ENCODE measurements at regions not wholly inside any gene's neighbourhood (a gene's known extent, or its start where the extent isn't known, plus 50 kb on each side); places are given as distances from the start of the nearest gene placed in this dataset.

- TF ChIP-seq CTCF (IDR thresholded peaks at IDR 0.05; ENCODE audit: unreplicated experiment) = no peak
- intact Hi-C loops (cut with micrococcal nuclease; ENCODE audit: unreplicated experiment) = no loop called here
- H3K4me1 Mint-ChIP-seq (ENCODE audit: low read depth, unreplicated experiment) = peaks cover 14% of the 10 kb centered on the region
- H3K27ac Mint-ChIP-seq (ENCODE audit: unreplicated experiment) = no peak overlapping the region
- no peaks in the 10 kb centered on the region for H3K36me3 Mint-ChIP-seq (ENCODE audit: insufficient read depth, unreplicated experiment)
- no TSS peak for BruUV-seq (replicated peaks)
- H3K27me3 Mint-ChIP-seq (ENCODE audit: unreplicated experiment) = no peaks in the 10 kb centered on the region
- CTCF ChIA-PET = interaction anchor here (0.6 to 0.7 kb wide), 2 partner anchors 102 to 240 kb away, joined by 3 to 5 read pairs; no protein-coding TSS in a partner anchor
- no peak overlapping the region for H3K4me3 Mint-ChIP-seq (ENCODE audit: low read depth, unreplicated experiment)
- H3K9me3 Mint-ChIP-seq (ENCODE audit: low read depth, unreplicated experiment) = no peaks in the 10 kb centered on the region
- DNase-seq = peak; percentile 55
These were observed 74.4 kb upstream of the TCF7L2 start for GRCh38 chr10:112875476-112876267.

- TF ChIP-seq CTCF (IDR thresholded peaks at IDR 0.05; ENCODE audit: unreplicated experiment) = no peak
- Mint-ChIP-seq H3K9me3 (ENCODE audit: low read depth, unreplicated experiment) (no peaks in the 10 kb centered on the region), H3K4me3 (ENCODE audit: low read depth, unreplicated experiment) (no peak overlapping the region), H3K27me3 (ENCODE audit: unreplicated experiment) (no peaks in the 10 kb centered on the region), H3K27ac (ENCODE audit: unreplicated experiment) (no peak overlapping the region), H3K4me1 (ENCODE audit: low read depth, unreplicated experiment) (peaks cover 11% of the 10 kb centered on the region), H3K36me3 (ENCODE audit: insufficient read depth, unreplicated experiment) (no peaks in the 10 kb centered on the region)
- CTCF ChIA-PET = no interaction called here
- no TSS peak for BruUV-seq (replicated peaks)
- DNase-seq = no peak
- intact Hi-C loops (cut with micrococcal nuclease; ENCODE audit: unreplicated experiment) = no loop called here
These were observed 69.2 kb upstream of the TCF7L2 start for GRCh38 chr10:112880633-112881530.

- BruUV-seq (replicated peaks) = no TSS peak
- Mint-ChIP-seq H3K9me3 (ENCODE audit: low read depth, unreplicated experiment) (no peaks in the 10 kb centered on the region), H3K4me1 (ENCODE audit: low read depth, unreplicated experiment) (peaks cover 9% of the 10 kb centered on the region), H3K27ac (ENCODE audit: unreplicated experiment) (no peak overlapping the region), H3K36me3 (ENCODE audit: insufficient read depth, unreplicated experiment) (no peaks in the 10 kb centered on the region), H3K4me3 (ENCODE audit: low read depth, unreplicated experiment) (no peak overlapping the region), H3K27me3 (ENCODE audit: unreplicated experiment) (no peaks in the 10 kb centered on the region)
- DNase-seq = no peak
- TF ChIP-seq CTCF (IDR thresholded peaks at IDR 0.05; ENCODE audit: unreplicated experiment) = no peak
- intact Hi-C loops (cut with micrococcal nuclease; ENCODE audit: unreplicated experiment) = no loop called here
- CTCF ChIA-PET = interaction anchor here (0.8 kb wide), 1 partner anchor 210 kb away, joined by 3 read pairs; no protein-coding TSS in a partner anchor
These were observed 66.5 kb upstream of the TCF7L2 start for GRCh38 chr10:112883360-112884178.

- CTCF ChIA-PET = no interaction called here
- intact Hi-C loops (cut with micrococcal nuclease; ENCODE audit: unreplicated experiment) = no loop called here
These were observed 65.9 kb upstream of the TCF7L2 start for GRCh38 chr10:112884179-112884504.

More at GRCh38 chr10:112884179-112884504, 65.9 kb upstream of the TCF7L2 start:
- Mint-ChIP-seq H3K27me3 (ENCODE audit: unreplicated experiment) (no peaks in the 10 kb centered on the region), H3K9me3 (ENCODE audit: low read depth, unreplicated experiment) (no peaks in the 10 kb centered on the region), H3K4me3 (ENCODE audit: low read depth, unreplicated experiment) (no peak overlapping the region), H3K36me3 (ENCODE audit: insufficient read depth, unreplicated experiment) (no peaks in the 10 kb centered on the region), H3K4me1 (ENCODE audit: low read depth, unreplicated experiment) (peaks cover 9% of the 10 kb centered on the region), H3K27ac (ENCODE audit: unreplicated experiment) (no peak overlapping the region)
- no peak for DNase-seq
- BruUV-seq (replicated peaks) = no TSS peak
- no peak for TF ChIP-seq CTCF (IDR thresholded peaks at IDR 0.05; ENCODE audit: unreplicated experiment)
